ENCODE measurements at regions not wholly inside any gene's neighbourhood (a gene's known extent, or its start where the extent isn't known, plus 50 kb on each side); places are given as distances from the start of the nearest gene placed in this dataset.

GRCh38 chr4:107531927-107532326 is 188.1 kb downstream of the PAPSS1 start:
- no peak for TF ChIP-seq POLR2AphosphoS5 (IDR thresholded peaks at IDR 0.05)
- TF ChIP-seq, protein P1, sequence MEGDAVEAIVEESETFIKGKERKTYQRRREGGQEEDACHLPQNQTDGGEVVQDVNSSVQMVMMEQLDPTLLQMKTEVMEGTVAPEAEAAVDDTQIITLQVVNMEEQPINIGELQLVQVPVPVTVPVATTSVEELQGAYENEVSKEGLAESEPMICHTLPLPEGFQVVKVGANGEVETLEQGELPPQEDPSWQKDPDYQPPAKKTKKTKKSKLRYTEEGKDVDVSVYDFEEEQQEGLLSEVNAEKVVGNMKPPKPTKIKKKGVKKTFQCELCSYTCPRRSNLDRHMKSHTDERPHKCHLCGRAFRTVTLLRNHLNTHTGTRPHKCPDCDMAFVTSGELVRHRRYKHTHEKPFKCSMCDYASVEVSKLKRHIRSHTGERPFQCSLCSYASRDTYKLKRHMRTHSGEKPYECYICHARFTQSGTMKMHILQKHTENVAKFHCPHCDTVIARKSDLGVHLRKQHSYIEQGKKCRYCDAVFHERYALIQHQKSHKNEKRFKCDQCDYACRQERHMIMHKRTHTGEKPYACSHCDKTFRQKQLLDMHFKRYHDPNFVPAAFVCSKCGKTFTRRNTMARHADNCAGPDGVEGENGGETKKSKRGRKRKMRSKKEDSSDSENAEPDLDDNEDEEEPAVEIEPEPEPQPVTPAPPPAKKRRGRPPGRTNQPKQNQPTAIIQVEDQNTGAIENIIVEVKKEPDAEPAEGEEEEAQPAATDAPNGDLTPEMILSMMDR (IDR thresholded peaks at IDR 0.05 in 8 of 11, conservative IDR thresholded peaks at IDR 0.05 in 3 of 11), result no peak
- TF ChIP-seq POLR2A (IDR thresholded peaks at IDR 0.05), result no peak
